ENCODE measurements at regions not wholly inside any gene's neighbourhood (a gene's known extent, or its start where the extent isn't known, plus 50 kb on each side); places are given as distances from the start of the nearest gene placed in this dataset.
"Not testable (repeated sequence)": the region's sequence is repeated elsewhere in the genome, so short reads cannot be mapped to it uniquely, and the experiment has no call there.

DNA sequence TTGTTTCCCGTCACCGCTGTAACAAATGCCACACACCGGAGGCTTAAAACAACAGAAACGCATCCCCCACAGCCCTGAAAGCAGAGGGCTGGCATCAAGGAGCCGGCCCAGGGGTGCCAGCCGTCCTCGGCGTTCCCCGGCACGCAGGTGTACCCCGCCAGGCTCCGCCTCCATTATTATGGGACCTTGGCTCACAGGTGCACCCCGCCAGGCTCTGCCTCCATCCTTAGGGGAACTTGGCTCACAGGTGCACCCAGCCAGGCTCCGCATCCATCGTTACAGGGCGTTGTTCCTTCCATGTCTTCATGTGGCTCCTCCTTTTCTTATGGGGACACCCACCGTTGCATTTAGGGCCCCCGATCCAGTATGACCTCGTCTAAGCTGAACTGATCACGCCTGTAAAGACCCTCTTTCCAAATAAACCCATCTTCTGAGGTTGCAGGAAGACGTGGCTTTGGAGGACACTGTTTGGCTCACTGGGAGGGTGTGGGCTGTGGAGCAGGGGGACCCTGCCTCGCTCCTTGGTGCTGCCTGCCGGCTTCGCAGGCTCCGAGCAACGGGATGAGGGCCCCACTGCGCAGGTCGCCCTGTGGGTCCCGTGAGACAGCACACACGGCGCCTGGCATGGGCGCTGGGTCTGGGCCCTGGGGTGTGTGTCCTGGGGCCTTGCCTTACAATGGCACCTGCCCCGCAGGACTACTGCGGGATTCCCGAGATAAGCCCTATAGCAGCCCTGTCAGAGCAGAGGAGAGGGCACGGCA, 154.9 kb upstream of the ZNF469 start:
- H3K4me3 Mint-ChIP-seq; ATAC-seq; POLR2A ChIA-PET; H3K4me1 Mint-ChIP-seq (ENCODE audit: low read depth); H3K27me3 Mint-ChIP-seq; DNase-seq; H3K36me3 Mint-ChIP-seq (ENCODE audit: low read depth); CTCF ChIA-PET; intact Hi-C loops (cut with micrococcal nuclease); H3K27ac Mint-ChIP-seq; H3K9me3 Mint-ChIP-seq: not testable (repeated sequence)

- POLR2A ChIA-PET; H3K9me3 Mint-ChIP-seq; H3K4me3 Mint-ChIP-seq; ATAC-seq; CTCF ChIA-PET; H3K4me1 Mint-ChIP-seq (ENCODE audit: low read depth); intact Hi-C loops (cut with micrococcal nuclease); DNase-seq; H3K27me3 Mint-ChIP-seq; H3K27ac Mint-ChIP-seq; H3K36me3 Mint-ChIP-seq (ENCODE audit: low read depth): not testable (repeated sequence)
These were observed 154.0 kb upstream of the ZNF469 start for GRCh38 chr16:88228751-88229150.

DNA sequence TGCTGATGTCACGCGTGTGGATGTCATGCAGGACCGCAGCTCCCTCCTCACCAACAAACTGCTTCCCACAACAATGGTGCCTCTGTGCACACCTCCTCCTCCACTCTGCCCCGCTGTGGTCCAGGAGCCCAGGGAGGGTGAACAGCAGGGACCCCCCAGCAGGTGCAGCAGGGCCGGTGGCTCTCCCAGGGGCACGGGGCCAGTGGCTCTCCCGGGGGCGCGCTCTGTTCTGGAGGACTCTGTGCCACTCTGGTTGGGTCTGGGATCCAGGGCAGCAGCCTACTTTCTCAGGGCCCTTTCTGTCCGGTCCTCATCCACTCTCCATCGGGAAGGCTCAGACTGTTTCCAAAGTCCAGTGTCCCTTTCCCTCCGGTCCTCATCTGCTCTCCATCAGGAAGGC, 153.0 kb upstream of the ZNF469 start:
- H3K36me3 Mint-ChIP-seq (ENCODE audit: low read depth); CTCF ChIA-PET; H3K4me3 Mint-ChIP-seq; ATAC-seq; H3K9me3 Mint-ChIP-seq; H3K27me3 Mint-ChIP-seq; H3K27ac Mint-ChIP-seq; DNase-seq; POLR2A ChIA-PET; intact Hi-C loops (cut with micrococcal nuclease); H3K4me1 Mint-ChIP-seq (ENCODE audit: low read depth): not testable (repeated sequence)

DNA sequence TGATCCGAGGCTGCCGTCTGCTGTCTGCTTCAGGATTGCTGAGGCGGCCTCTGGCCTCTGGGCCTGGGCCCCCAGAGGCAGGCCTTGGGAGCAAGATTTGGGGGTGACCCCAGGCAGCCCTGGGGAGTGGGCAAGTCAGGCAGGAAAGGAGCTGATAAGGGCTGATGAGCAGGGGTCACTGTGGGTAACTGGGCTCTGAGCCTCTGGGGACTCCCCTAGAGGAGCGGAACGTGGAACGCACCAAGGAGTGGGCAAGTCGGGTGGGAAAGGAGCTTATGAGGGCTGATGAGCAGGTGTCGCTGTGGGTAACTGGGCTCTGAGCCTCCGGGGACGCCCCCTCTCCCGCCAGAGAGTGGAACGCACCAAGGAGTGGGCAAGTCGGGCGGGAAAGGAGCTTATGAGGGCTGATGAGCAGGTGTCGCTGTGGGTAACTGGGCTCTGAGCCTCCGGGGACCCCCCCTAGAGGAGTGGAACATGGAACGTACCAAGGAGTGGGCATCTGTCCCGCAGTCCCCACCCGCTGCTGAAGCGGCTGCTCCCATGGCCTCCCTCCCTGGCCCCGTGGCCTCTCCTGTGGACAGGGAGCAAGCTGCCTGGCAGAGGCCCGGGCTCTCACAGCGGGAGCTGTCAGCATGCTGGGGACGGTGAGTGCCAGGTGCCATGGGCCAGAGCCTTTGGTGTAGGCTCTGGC, 152.3 kb upstream of the ZNF469 start:
- H3K4me3 Mint-ChIP-seq; CTCF ChIA-PET; H3K36me3 Mint-ChIP-seq (ENCODE audit: low read depth); H3K9me3 Mint-ChIP-seq; POLR2A ChIA-PET; H3K27ac Mint-ChIP-seq; intact Hi-C loops (cut with micrococcal nuclease); H3K4me1 Mint-ChIP-seq (ENCODE audit: low read depth); H3K27me3 Mint-ChIP-seq; DNase-seq; ATAC-seq: not testable (repeated sequence)

GRCh38 chr16:88230967-88231615, 151.7 kb upstream of the ZNF469 start:
- H3K4me1 Mint-ChIP-seq (ENCODE audit: low read depth); H3K4me3 Mint-ChIP-seq; POLR2A ChIA-PET; H3K27ac Mint-ChIP-seq; H3K9me3 Mint-ChIP-seq; ATAC-seq; CTCF ChIA-PET; H3K36me3 Mint-ChIP-seq (ENCODE audit: low read depth); intact Hi-C loops (cut with micrococcal nuclease); DNase-seq; H3K27me3 Mint-ChIP-seq: not testable (repeated sequence)

DNA sequence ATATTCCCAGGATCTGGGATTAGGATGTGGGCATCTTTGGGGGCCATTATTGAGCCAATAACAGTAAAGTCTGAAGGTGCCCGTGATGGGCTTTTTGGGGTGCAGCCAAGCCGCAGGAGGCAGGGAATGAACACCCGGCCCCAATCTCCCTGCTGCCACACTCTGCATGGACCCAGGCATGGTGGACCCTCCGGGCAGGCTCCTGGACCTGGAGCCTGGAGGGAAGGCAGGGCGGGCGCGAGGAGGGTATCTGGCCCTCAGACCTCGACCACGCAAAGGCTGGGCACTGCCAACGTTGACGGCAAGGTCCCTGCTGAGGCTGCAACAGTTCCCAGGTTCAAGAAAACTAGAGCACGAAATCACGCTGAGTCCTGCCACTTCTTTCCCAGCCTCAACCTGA, 150.9 kb upstream of the ZNF469 start:
- DNase-seq; H3K27ac Mint-ChIP-seq; POLR2A ChIA-PET; H3K4me1 Mint-ChIP-seq (ENCODE audit: low read depth); intact Hi-C loops (cut with micrococcal nuclease); ATAC-seq; H3K27me3 Mint-ChIP-seq; H3K36me3 Mint-ChIP-seq (ENCODE audit: low read depth); H3K4me3 Mint-ChIP-seq; H3K9me3 Mint-ChIP-seq; CTCF ChIA-PET: not testable (repeated sequence)

DNA sequence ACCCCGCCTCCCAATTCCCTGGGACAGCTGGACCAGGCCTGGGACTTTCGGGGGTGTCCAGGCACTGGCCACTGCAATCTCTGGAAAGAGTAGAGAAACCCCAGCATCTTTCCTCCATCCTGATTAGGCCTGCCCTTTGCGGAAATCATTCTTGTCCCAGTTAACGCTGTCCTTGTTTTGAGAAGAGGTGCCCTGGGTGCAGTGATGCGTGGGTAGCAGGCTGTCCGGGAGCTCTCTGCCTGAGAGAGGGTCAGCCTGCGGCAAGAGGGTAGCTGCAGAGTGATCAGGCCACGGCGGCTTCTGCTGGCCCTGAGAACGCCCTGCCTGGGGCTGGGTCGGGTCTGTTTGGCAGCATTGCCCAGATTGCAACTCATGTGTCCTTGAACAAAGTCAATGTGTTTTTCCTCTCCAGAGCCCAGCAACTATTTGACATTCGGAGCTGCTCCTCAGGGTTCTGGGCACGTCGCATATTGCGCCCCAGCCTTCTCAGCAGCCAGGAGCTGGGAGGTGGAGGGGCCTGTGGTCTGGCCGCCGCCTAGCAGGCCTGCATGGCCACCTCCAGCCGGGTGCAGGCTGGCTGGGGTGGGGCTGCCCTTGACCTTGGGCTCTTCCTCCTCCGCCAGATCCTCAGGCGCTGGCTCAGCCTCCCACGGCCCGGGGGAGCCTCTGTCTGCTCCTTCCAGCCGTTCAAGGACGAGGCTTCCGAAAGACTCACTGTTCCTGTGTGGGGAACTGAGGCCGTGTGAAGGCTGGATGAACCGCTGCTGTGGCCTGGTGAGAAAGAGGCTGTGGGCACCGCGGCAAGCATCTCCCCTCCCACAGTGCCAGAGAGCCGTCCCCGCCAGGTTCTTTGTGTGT, 150.1 kb upstream of the ZNF469 start:
- CTCF ChIA-PET; ATAC-seq; intact Hi-C loops (cut with micrococcal nuclease); H3K27ac Mint-ChIP-seq; DNase-seq; H3K27me3 Mint-ChIP-seq; H3K9me3 Mint-ChIP-seq; H3K4me3 Mint-ChIP-seq; POLR2A ChIA-PET; H3K4me1 Mint-ChIP-seq (ENCODE audit: low read depth); H3K36me3 Mint-ChIP-seq (ENCODE audit: low read depth): not testable (repeated sequence)

DNA sequence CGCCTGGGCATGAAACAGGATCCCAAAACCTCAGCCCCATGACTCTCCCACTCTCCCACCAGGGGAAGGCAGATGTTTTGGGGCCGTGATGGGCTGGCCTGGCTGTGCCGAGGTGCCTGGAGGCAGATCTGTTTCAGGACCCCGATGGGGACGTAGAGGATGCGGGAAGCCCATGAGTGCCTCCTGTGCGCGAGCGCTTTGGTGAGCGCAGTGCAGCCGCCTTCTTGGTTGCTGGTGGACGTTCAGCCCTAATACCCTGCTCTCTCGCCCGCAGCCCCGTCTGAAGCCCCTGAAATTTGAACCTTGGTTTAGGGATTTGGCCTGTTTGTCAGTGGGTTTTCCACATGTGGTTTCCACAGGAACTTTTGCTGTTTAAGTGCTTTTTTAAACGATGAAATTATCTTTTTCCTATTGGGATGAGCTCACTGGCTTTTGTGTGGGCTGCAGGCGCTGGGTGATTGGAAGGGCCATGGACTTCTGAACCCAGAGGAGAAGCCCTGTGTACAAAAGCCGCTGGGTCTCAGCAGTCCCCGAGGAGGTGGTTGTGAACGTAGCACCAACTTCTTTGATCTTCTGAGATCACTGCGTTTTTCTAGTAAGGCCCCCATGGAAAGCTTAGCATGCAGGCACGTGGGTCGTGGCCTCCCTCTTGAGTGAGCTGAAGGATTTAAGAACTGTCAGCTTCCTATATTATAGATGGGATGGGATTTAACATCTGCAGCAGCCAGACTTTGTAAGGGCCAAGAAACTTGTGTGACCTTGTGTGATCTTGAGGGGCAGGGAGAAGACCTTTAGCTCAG, 148.9 kb upstream of the ZNF469 start:
- H3K9me3 Mint-ChIP-seq, result not testable (repeated sequence)

DNA sequence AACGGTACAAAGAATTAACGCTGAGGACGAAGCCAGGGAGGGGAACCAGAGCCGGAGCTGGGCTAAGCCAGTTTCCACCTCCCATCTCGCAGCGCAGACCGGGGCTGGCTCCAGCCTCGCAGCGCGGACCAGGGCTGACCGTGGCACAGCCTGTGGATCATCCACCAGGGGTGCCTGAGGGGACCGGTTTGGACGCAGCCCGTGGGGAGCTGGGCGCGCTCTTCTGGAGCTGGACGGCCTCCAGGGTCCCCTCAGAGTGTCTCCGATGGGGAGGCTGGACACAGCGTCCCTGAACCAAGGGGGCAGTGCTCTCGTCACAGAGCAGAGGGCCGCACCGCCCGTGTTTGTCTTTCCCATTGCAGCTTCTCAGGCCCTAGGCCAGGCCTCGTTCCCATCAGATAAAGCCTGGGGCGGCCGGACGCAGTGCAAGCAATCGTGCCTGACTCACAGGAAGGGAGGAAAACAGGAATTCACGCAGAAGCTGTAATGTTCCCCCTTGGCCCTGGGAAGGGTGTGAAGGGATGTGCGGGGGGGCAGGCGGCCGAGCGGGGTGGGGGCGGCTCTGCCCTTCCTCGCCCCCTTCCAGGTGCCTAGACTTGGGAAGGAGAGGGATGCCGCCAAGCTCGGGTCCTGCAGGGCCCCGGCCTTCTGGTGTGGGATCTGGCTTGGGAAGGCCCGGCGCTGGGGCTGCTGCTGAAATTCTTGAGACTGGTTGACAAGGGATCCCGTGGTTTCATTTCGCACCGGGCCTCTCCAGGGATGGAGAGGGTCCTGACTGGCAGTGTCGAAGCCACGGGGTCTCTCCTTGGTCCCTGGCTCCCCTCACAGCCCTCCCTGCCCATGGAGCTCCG, 148.1 kb upstream of the ZNF469 start:
- H3K36me3 Mint-ChIP-seq (ENCODE audit: low read depth); DNase-seq; H3K27ac Mint-ChIP-seq; POLR2A ChIA-PET; H3K4me1 Mint-ChIP-seq (ENCODE audit: low read depth); H3K27me3 Mint-ChIP-seq; intact Hi-C loops (cut with micrococcal nuclease); H3K4me3 Mint-ChIP-seq; CTCF ChIA-PET; H3K9me3 Mint-ChIP-seq; ATAC-seq: not testable (repeated sequence)

More for the DNA sequence above, 148.9 kb upstream of the ZNF469 start:
- intact Hi-C loops (cut with micrococcal nuclease); ATAC-seq; CTCF ChIA-PET; H3K36me3 Mint-ChIP-seq (ENCODE audit: low read depth); POLR2A ChIA-PET; H3K4me1 Mint-ChIP-seq (ENCODE audit: low read depth); H3K27ac Mint-ChIP-seq; DNase-seq; H3K27me3 Mint-ChIP-seq; H3K4me3 Mint-ChIP-seq: not testable (repeated sequence)

DNA sequence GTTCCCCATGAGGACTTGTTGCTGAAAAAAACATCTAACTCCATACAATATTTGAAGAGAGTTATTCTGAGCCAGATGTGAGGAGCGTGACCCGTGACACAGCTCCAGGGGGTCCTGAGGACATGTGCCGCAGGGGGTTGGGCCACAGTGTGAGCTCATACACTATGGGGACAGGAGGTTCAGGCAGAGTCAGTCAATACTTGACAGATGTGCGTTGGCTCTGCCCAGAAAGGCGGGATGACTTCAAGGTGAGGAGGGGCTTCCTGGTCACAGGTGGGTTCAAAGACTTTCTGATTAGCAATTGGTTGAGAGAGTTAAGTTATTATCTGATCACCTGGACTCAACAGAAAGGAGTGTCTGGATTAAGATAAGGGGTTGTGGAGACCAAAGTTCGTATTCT, 147.1 kb upstream of the ZNF469 start:
- H3K4me1 Mint-ChIP-seq (ENCODE audit: low read depth); H3K36me3 Mint-ChIP-seq (ENCODE audit: low read depth); H3K4me3 Mint-ChIP-seq; DNase-seq; CTCF ChIA-PET; H3K27ac Mint-ChIP-seq; POLR2A ChIA-PET; ATAC-seq; H3K9me3 Mint-ChIP-seq; intact Hi-C loops (cut with micrococcal nuclease): not testable (repeated sequence)
- peaks cover 11% of the 10 kb centered on the region for H3K27me3 Mint-ChIP-seq

All from activated CD8-positive, alpha-beta T cell treated with anti-CD3 and anti-CD28 coated beads for 36 hours (primary cell).